ENCODE measurements at regions not wholly inside any gene's neighbourhood (a gene's known extent, or its start where the extent isn't known, plus 50 kb on each side); places are given as distances from the start of the nearest gene placed in this dataset.

DNA sequence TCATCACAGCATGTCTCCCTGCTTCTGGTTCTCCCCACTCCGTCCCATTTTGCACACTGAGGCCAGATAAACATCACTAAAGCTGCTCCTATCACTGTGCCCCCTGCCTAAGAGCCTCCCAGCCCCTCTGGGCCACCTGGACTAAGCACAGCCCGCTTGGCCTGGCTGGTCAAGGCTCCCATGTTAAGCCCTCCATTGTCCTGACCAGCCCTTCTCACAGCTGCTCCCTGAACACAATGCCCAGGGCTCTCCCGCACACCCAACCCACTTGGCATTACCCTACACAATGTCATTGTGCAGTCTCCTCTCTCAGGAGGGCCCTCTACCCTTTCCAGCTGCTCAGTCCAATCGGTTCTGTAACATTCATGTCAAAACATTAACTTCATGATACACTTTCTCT lies 133.4 kb downstream of the NUFIP1 start:
- no TSS peak for BruUV-seq (replicated peaks)
- DNase-seq (ENCODE audit: low read depth, low spot score) (no peak), FAIRE-seq (no peak)
- H3K4me3 ChIP-seq (replicated peaks in 1 of 3; ENCODE audit: insufficient read depth in 1 of 3, low read depth in 1 of 3, low read length in 3 of 3) = no peak overlapping the region
- H3K9ac ChIP-seq (replicated peaks; ENCODE audit: extremely low read depth, insufficient read depth, low read length) = no peak overlapping the region
- POLR2A ChIA-PET = no interaction called here
- intact Hi-C loops (cut with micrococcal nuclease) (no loop called here), dilution Hi-C loops (cut with MboI; ENCODE audit: extremely low pct_ligation_motif_present, low sequenced_read_pairs) (no loop called here)
- H4K20me1 ChIP-seq (replicated peaks; ENCODE audit: control insufficient read depth, extremely low read depth, insufficient read depth, low read length) = no peaks in the 10 kb centered on the region
- no peak for TF ChIP-seq GATA2 (IDR thresholded peaks at IDR 0.05; ENCODE audit: insufficient read depth, insufficient read length, low read depth, low read length)
- TF ChIP-seq MYC (IDR thresholded peaks at IDR 0.05; ENCODE audit: low read depth, low read length) = no peak
- no peaks in the 10 kb centered on the region for H3K9me3 ChIP-seq (replicated peaks; ENCODE audit: control insufficient read depth, insufficient read depth, low read length)
- no peak overlapping the region for H3K4me2 ChIP-seq (ENCODE audit: insufficient read depth, low read length)
- H3K36me3 ChIP-seq (ENCODE audit: control insufficient read depth in 2 of 2, extremely low read depth in 1 of 2, insufficient read depth in 2 of 2, low read length in 2 of 2) = no peaks in the 10 kb centered on the region
- no peak overlapping the region for H3K27ac ChIP-seq (ENCODE audit: insufficient read depth, low read depth, low read length)
- no peak overlapping the region for H2AFZ ChIP-seq (ENCODE audit: low read depth, low read length)
- no peaks in the 10 kb centered on the region for H3K9me1 ChIP-seq (replicated peaks; ENCODE audit: control insufficient read depth, extremely low read depth, insufficient read depth, low read length)
- no peaks in the 10 kb centered on the region for H3K79me2 ChIP-seq (ENCODE audit: control insufficient read depth, insufficient read depth, low read length)
- no peaks in the 10 kb centered on the region for H3K4me1 ChIP-seq (ENCODE audit: control insufficient read depth, extremely low read depth, insufficient read depth, low read length)
- peaks cover 0 to 2% of the 10 kb centered on the region in 2 experiments for H3K27me3 ChIP-seq (ENCODE audit: control insufficient read depth in 2 of 2, insufficient read depth in 2 of 2, low read length in 2 of 2)
- CTCF ChIA-PET = no interaction called here

DNA sequence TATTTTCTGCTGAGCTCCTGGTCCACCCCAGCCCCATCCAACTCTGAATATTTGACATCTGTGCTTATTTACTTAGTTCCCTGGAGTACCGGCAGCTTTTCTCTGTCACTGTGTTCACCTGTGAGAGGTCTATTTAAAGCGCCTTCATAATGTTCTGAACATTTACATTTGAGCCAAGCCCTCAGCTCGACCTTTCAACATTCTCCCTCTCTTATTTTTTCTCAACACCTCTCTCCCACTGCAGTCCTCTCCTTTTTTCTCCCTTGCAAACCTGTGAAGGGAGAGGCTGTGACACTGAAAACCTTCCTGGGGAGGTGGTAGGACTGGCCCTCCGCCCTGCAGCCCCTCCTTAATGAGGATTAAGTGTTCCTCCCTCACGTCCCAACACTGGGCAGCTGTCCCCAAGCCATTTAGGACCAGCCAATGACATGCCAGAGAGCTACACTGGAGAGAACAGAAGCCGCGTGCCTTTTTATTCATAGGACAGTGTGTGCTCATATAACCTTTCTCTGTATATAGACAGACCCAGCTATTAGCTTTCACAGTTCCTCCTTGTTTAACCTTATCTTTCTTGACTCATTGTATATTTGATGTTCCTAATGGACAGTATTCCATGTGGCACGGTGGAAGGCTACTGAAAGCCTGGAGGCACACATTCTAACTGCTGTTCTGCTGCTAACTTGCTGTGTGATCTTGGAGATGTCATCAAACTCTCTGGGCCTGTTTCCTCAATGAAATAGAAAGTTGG lies 134.8 kb downstream of the NUFIP1 start:
- no peak overlapping the region for H2AFZ ChIP-seq (ENCODE audit: low read depth, low read length)
- POLR2A ChIA-PET = interaction anchor here (0.6 kb wide), 1 partner anchor 22 kb away, joined by 4 read pairs; no protein-coding TSS in a partner anchor
- H3K4me1 ChIP-seq (ENCODE audit: control insufficient read depth, extremely low read depth, insufficient read depth, low read length) = no peaks in the 10 kb centered on the region
- peaks cover 0 to 2% of the 10 kb centered on the region in 2 experiments for H3K27me3 ChIP-seq (ENCODE audit: control insufficient read depth in 2 of 2, insufficient read depth in 2 of 2, low read length in 2 of 2)
- no peaks in the 10 kb centered on the region for H3K9me3 ChIP-seq (replicated peaks; ENCODE audit: control insufficient read depth, insufficient read depth, low read length)
- H3K79me2 ChIP-seq (ENCODE audit: control insufficient read depth, insufficient read depth, low read length) = no peaks in the 10 kb centered on the region
- dilution Hi-C loops (cut with MboI; ENCODE audit: extremely low pct_ligation_motif_present, low sequenced_read_pairs) = no loop called here
- no peak overlapping the region for H3K4me2 ChIP-seq (ENCODE audit: insufficient read depth, low read length)
- H3K36me3 ChIP-seq (ENCODE audit: control insufficient read depth in 2 of 2, extremely low read depth in 1 of 2, insufficient read depth in 2 of 2, low read length in 2 of 2) = no peaks in the 10 kb centered on the region
- intact Hi-C loops (cut with micrococcal nuclease) = no loop called here
- no peaks in the 10 kb centered on the region for H4K20me1 ChIP-seq (replicated peaks; ENCODE audit: control insufficient read depth, extremely low read depth, insufficient read depth, low read length)
- DNase-seq (ENCODE audit: low read depth, low spot score) = no peak
- CTCF ChIA-PET = no interaction called here
- H3K27ac ChIP-seq (ENCODE audit: insufficient read depth, low read depth, low read length) = no peak overlapping the region
- no peak overlapping the region for H3K4me3 ChIP-seq (replicated peaks in 1 of 3; ENCODE audit: insufficient read depth in 1 of 3, low read depth in 1 of 3, low read length in 3 of 3)
- no peaks in the 10 kb centered on the region for H3K9me1 ChIP-seq (replicated peaks; ENCODE audit: control insufficient read depth, extremely low read depth, insufficient read depth, low read length)
- H3K9ac ChIP-seq (replicated peaks; ENCODE audit: extremely low read depth, insufficient read depth, low read length) = no peak overlapping the region
- no peak for FAIRE-seq
- no TSS peak for BruUV-seq (replicated peaks)
- TF ChIP-seq POLR2AphosphoS5 (IDR thresholded peaks at IDR 0.05; ENCODE audit: insufficient read depth, low read depth, low read length) = no peak
- TF ChIP-seq, protein P1, sequence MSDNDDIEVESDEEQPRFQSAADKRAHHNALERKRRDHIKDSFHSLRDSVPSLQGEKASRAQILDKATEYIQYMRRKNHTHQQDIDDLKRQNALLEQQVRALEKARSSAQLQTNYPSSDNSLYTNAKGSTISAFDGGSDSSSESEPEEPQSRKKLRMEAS (IDR thresholded peaks at IDR 0.05; ENCODE audit: insufficient read depth, insufficient read length) = no peak
